K562 (cell line): ENCODE measurements at regions not wholly inside any gene's neighbourhood (a gene's known extent, or its start where the extent isn't known, plus 50 kb on each side); places are given as distances from the start of the nearest gene placed in this dataset.

Experiments
- ATAC-seq: fragments of 200-7000 bp; cut with Tn5 transposase; 3 replicates; pipeline ENCODE4 v1.9.1; 2020; ENCODE audit warnings: moderate library complexity
- BruUV-seq: library from RNA; stranded (reverse); fragments of 400-500 nt; replicated peaks from 2 replicates; lab custom pipeline; 2021; lab: Mats Ljungman, UMichigan
- CTCF ChIA-PET: fragments of 300-600 bp; formaldehyde crosslinking; extraction: SDS; loops from one replicate; lab custom pipeline; 2021; ENCODE audit warnings: low intra/inter-chr PET ratio; lab: Yijun Ruan, JAX
- POLR2A ChIA-PET: fragments of 300-600, 350-650 bp; sonication (Branson Sonifier 250); formaldehyde crosslinking; extraction: SDS; loops from one replicate; lab custom pipeline; 2021; ENCODE audit warnings: antibody characterized with exemption, inconsistent platforms; lab: Yijun Ruan, JAX
- DNase-seq, 4 experiments: peaks; one replicate each; pipeline versions ENCODE4 v3.0.0 to v3.0.0-alpha.2; 2011 to 2018; ENCODE audit warnings: low spot score in 3 of 4, mixed read lengths in 3 of 4; ENCODE audit errors: extremely low read depth in 1 of 4
- FAIRE-seq: peaks from 2 replicates; lab custom pipeline; 2011; peaks lifted over from hg19 to GRCh38; lab: Jason Lieb, UNC
- H2AFZ ChIP-seq: 2 replicates; pipeline ENCODE4 v1.6.0; 2011; ENCODE audit warnings: low read depth, low read length, control low read depth, inconsistent platforms
- H3K27ac ChIP-seq: fragments of 200-600 bp; 3 replicates; pipeline ENCODE4 v1.8.0; 2011; ENCODE audit warnings: low read depth, mild to moderate bottlenecking, control low read depth, inconsistent platforms, low read length, moderate library complexity, mixed read lengths; ENCODE audit errors: extremely low read depth
- H3K27me3 ChIP-seq, 2 experiments: fragments of 300-600 bp in 1 of 2; 2 replicates in 1 of 2; 3 replicates in 1 of 2; pipeline versions ENCODE4 v1.6.0 to v1.8.0; 2011; ENCODE audit warnings: inconsistent platforms in 2 of 2, low read length in 2 of 2, mild to moderate bottlenecking in 1 of 2, mixed read lengths in 1 of 2, moderate library complexity in 1 of 2; ENCODE audit not compliant: control insufficient read depth in 2 of 2, insufficient read depth in 2 of 2
- H3K36me3 ChIP-seq: fragments of 300-600 bp; 3 replicates; pipeline ENCODE4 v1.8.0; 2011; ENCODE audit warnings: mild to moderate bottlenecking, low read length, inconsistent platforms; ENCODE audit not compliant: control insufficient read depth, insufficient read depth
- H3K4me1 ChIP-seq, 2 experiments: fragments of 200-600 bp in 1 of 2; replicated peaks in 1 of 2; 2 replicates in 1 of 2; 3 replicates in 1 of 2; pipeline versions ENCODE4 v1.5.1 to v1.8.0; 2011; ENCODE audit warnings: inconsistent platforms in 2 of 2, low read length in 2 of 2, mild to moderate bottlenecking in 1 of 2, mixed read lengths in 1 of 2, moderate library complexity in 1 of 2; ENCODE audit not compliant: control insufficient read depth in 2 of 2, insufficient read depth in 2 of 2
- H3K4me2 ChIP-seq: 2 replicates; pipeline ENCODE4 v1.6.1; 2011; ENCODE audit warnings: low read length, control low read depth, inconsistent platforms, mixed read lengths; ENCODE audit not compliant: insufficient read depth
- H3K4me3 ChIP-seq: fragments of 200-600 bp; sonication (generic), shearing (Covaris generic); 2 replicates; pipeline ENCODE4 v1.5.1; 2016; ENCODE audit warnings: control low read depth, inconsistent platforms
- H3K79me2 ChIP-seq: fragments of 200-600 bp; 3 replicates; pipeline ENCODE4 v1.8.0; 2011; ENCODE audit warnings: low read length, inconsistent platforms; ENCODE audit not compliant: control insufficient read depth, insufficient read depth
- H3K9ac ChIP-seq, 2 experiments: 2 replicates each; pipeline versions ENCODE4 v1.6.0 to v1.6.1; 2011; ENCODE audit warnings: low read depth in 2 of 2, low read length in 2 of 2, control low read depth in 1 of 2, inconsistent platforms in 1 of 2, mild to moderate bottlenecking in 1 of 2, mixed read lengths in 1 of 2; ENCODE audit not compliant: insufficient read depth in 1 of 2
- H3K9me1 ChIP-seq: one replicate; pipeline ENCODE4 v1.6.0; 2011; ENCODE audit warnings: inconsistent platforms, mild to moderate bottlenecking, low read length, moderate library complexity; ENCODE audit not compliant: control insufficient read depth, insufficient read depth
- H3K9me3 ChIP-seq: replicated peaks from 2 replicates; pipeline ENCODE4 v1.5.1; 2011; ENCODE audit warnings: low read depth, low read length, inconsistent platforms; ENCODE audit not compliant: control insufficient read depth, insufficient read depth
- H4K20me1 ChIP-seq: replicated peaks from 2 replicates; pipeline ENCODE4 v1.6.1; 2011; ENCODE audit warnings: low read length, inconsistent platforms, mixed read lengths; ENCODE audit not compliant: control insufficient read depth, insufficient read depth
- BHLHE40 ChIP-seq: IDR thresholded peaks from 2 replicates; pipeline ENCODE4 v1.6.1; 2011; ENCODE audit warnings: low read length, improper control_type of control experiment
- ERF ChIP-seq: fragments of 450-650 bp; formaldehyde crosslinking; IDR thresholded peaks from 2 replicates; pipeline ENCODE4 v1.4.0; 2020; ENCODE audit warnings: mild to moderate bottlenecking, mixed read lengths
- GATAD2A ChIP-seq: fragments of 450-650 bp; IDR thresholded peaks from 2 replicates; pipeline ENCODE4 v1.6.1; 2017
- PHTF2 ChIP-seq: fragments of 250-450 bp; sonication (Bioruptor Pico); IDR thresholded peaks from 2 replicates; pipeline ENCODE4 v1.5.0; 2021; ENCODE audit warnings: mild to moderate bottlenecking
- RBM25 ChIP-seq: fragments of 200-400 bp; formaldehyde crosslinking; IDR thresholded peaks from 2 replicates; pipeline ENCODE4 v1.6.1; 2018; ENCODE audit warnings: low read length, low read depth, moderate library complexity; ENCODE audit not compliant: severe bottlenecking
- ZFX ChIP-seq: sonication (generic); formaldehyde crosslinking; IDR thresholded peaks from 2 replicates; pipeline ENCODE4 v1.8.0; 2022; ENCODE audit warnings: mild to moderate bottlenecking, missing genetic modification reagents, moderate library complexity
- WGBS: fragments of 100-300 bp; shearing (Covaris generic); methylation state at CpG from one replicate; pipeline ENCODE4 v1.1.6; 2016; ENCODE audit warnings: low coverage, mixed read lengths; ENCODE audit not compliant: insufficient coverage; ENCODE audit errors: missing lambda C conversion rate; 5-methylcytosine and 5-hydroxymethylcytosine counted together
- in situ Hi-C: fragments of 300-500 bp; cut with MboI; formaldehyde crosslinking; loops from 4 replicates; pipeline ENCODE4 v1.15.0; 2018; ENCODE audit warnings: inconsistent platforms, mixed read lengths
- intact Hi-C: fragments of 100-400 bp; cut with micrococcal nuclease; formaldehyde crosslinking; loops from 2 replicates; pipeline ENCODE4 v1.14.2; 2022

DNA sequence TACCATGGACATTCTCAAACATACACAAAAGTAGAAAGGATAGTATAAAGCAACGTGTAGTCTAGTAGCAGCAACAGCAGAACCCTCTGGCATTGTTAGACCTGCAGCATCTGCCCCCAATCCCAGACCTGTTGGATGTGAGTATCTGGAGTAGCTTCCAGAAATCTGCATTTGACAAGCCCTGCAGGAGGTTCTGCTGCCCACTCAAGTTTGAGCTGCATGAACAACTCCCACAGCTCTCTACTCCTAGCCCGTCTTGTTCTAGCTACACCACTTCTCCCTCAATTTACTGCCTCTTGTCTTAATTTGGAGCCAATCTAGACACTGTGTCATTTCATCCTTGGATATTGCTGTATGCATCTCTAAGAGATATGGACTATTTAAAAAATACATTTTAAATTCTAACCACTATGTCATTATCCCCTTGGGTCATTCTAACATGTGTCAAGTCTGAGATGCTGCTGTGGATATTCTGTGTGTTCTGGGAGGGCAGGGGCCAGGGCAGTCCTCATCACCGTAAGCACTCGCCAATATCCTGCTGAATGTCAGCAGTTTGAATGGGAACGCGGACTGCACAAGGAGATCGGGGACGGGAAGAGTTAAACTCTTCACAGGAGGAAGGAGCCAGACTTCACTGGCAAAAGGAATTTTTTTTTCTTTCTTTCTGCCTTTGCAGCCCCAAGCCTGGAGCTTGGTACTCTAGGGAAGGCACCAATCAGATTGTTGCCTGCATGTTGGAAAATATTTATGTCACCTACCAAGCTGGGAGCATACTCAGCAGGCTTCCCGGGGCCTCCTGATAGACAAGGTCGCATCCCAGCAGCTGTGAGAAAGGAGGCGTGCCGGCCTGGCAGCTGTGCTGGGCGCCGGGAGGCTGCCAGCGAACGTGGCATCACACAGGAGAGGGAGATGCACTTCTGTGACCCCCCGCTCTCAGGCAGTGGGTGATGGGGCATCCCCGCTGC lies 429.0 kb downstream of the MIAT start:
- Histone ChIP-seq H4K20me1 (no peaks in the 10 kb centered on the region), H3K79me2 (no peaks in the 10 kb centered on the region), H3K9me3 (no peaks in the 10 kb centered on the region), H3K9me1 (no peaks in the 10 kb centered on the region), H3K4me1 (no peaks in the 10 kb centered on the region), H3K4me2 (no peak overlapping the region), H3K9ac (no peak overlapping the region)
- BruUV-seq: no TSS peak
- 3% methylated on average over 11 of the region's 18 CpGs for WGBS
- POLR2A ChIA-PET: no interaction called here
- FAIRE-seq (no peak), ATAC-seq (no peak)
- TF ChIP-seq ERF (CRISPR knock-in tag): no peak
- no peak for TF ChIP-seq ZFX (CRISPR knock-in tag)
- no peak for TF ChIP-seq GATAD2A
- no peak for TF ChIP-seq PHTF2 (CRISPR knock-in tag)
- TF ChIP-seq, all 486 proteins: peak for 0
- Histone ChIP-seq H2AFZ (no peak overlapping the region), H3K27ac (no peak overlapping the region), H3K36me3 (no peaks in the 10 kb centered on the region), H3K27me3 (no peaks in the 10 kb centered on the region; a peak in 1 of 5 replicates), H3K4me3 (no peak overlapping the region)
- intact Hi-C loops (no loop called here), in situ Hi-C loops (no loop called here)
- CTCF ChIA-PET: no interaction called here
- DNase-seq: no peak

DNA sequence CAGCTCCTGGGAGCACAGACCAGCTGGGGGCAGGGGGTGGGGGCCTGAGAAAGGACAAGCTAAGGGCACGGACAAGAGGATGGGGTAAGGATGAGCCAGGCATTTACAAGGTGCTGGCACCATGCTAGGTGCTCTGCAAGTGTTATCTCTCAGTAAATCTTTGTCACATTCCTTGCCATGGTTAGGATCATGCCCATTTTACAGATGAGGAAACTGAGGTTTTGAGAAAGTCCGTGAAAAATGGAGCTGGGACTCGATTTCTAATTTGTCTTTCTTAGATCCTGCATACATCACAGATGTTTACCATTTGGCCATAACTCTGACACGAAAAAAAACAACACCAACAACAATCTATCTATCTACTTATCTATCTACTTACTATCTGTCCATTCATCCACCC lies 429.7 kb downstream of the MIAT start:
- Histone ChIP-seq H3K27me3 (no peaks in the 10 kb centered on the region; a peak in 1 of 5 replicates), H3K79me2 (no peaks in the 10 kb centered on the region), H3K9me1 (no peaks in the 10 kb centered on the region), H3K4me1 (no peaks in the 10 kb centered on the region), H4K20me1 (no peaks in the 10 kb centered on the region), H3K27ac (no peak overlapping the region), H3K9ac (no peak overlapping the region), H3K9me3 (no peaks in the 10 kb centered on the region), H3K4me2 (no peak overlapping the region), H2AFZ (no peak overlapping the region), H3K36me3 (no peaks in the 10 kb centered on the region), H3K4me3 (no peak overlapping the region)
- ATAC-seq (no peak), DNase-seq (no peak), FAIRE-seq (no peak)
- TF ChIP-seq BHLHE40: no peak
- TF ChIP-seq RBM25: peak; percentile 81
- in situ Hi-C loops (no loop called here), intact Hi-C loops (no loop called here)
- CTCF ChIA-PET: no interaction called here
- POLR2A ChIA-PET: no interaction called here
- WGBS: 0% methylated on average over 3 of the region's 4 CpGs
- BruUV-seq: no TSS peak
